Activated T-cell treated with anti-CD3 and anti-CD28 coated beads, Interleukin-2, amount 50 U/mL, for 48 hours (primary cell): ENCODE measurements at regions not wholly inside any gene's neighbourhood (a gene's known extent, or its start where the extent isn't known, plus 50 kb on each side); places are given as distances from the start of the nearest gene placed in this dataset.

ENCODE experiments used
- DNase-seq, 2 experiments: peaks; one replicate each; pipeline ENCODE4 v3.0.0-alpha.2; 2020

GRCh38 chr3:139870000-139870675 is 64.8 kb upstream of the CLSTN2 start:
- DNase-seq, result no peak

GRCh38 chr3:139868773-139869172 is 66.2 kb upstream of the CLSTN2 start:
- no peak for DNase-seq

GRCh38 chr3:139848660-139849059 is 86.3 kb upstream of the CLSTN2 start:
- no peak for DNase-seq

- no peak for DNase-seq
Measured at GRCh38 chr3:139846729-139847128, 88.3 kb upstream of the CLSTN2 start.

- no peak for DNase-seq
Measured at GRCh38 chr3:139839659-139840058, 95.3 kb upstream of the CLSTN2 start.

- DNase-seq, result no peak
Measured at GRCh38 chr3:139839014-139839413, 96.0 kb upstream of the CLSTN2 start.

GRCh38 chr3:139838269-139838957 is 96.6 kb upstream of the CLSTN2 start:
- DNase-seq, result no peak

GRCh38 chr3:139836698-139837464 is 98.1 kb upstream of the CLSTN2 start:
- DNase-seq, result no peak

- DNase-seq, result no peak
Measured at GRCh38 chr3:139835830-139836683, 98.9 kb upstream of the CLSTN2 start.

- no peak for DNase-seq
Measured at GRCh38 chr3:139832998-139833397, 102.0 kb upstream of the CLSTN2 start.

GRCh38 chr3:139830817-139831216 is 104.2 kb upstream of the CLSTN2 start:
- DNase-seq, result no peak

GRCh38 chr3:139827833-139828232 is 107.2 kb upstream of the CLSTN2 start:
- DNase-seq, result no peak

GRCh38 chr3:139824864-139825263 is 110.1 kb upstream of the CLSTN2 start:
- no peak for DNase-seq

- DNase-seq, result no peak
Measured at GRCh38 chr3:139814646-139815045, 120.3 kb upstream of the CLSTN2 start.

GRCh38 chr3:139811331-139811730 is 123.7 kb upstream of the CLSTN2 start:
- DNase-seq, result no peak

GRCh38 chr3:139808201-139808600 is 126.8 kb upstream of the CLSTN2 start:
- DNase-seq, result no peak

- DNase-seq, result no peak
Measured at GRCh38 chr3:139803294-139803693, 125.5 kb upstream of the NMNAT3 start.

- peak in 1 of 2 experiments; percentile 24 for DNase-seq
Measured at GRCh38 chr3:139797724-139798343, 120.1 kb upstream of the NMNAT3 start.

GRCh38 chr3:139794469-139795265 is 116.9 kb upstream of the NMNAT3 start:
- no peak for DNase-seq

- no peak for DNase-seq
Measured at GRCh38 chr3:139793408-139793807, 115.6 kb upstream of the NMNAT3 start.

- DNase-seq, result no peak
Measured at GRCh38 chr3:139780593-139780992, 102.8 kb upstream of the NMNAT3 start.
